Muscle layer of colon (tissue), 2 donors: ENCODE measurements at regions not wholly inside any gene's neighbourhood (a gene's known extent, or its start where the extent isn't known, plus 50 kb on each side); places are given as distances from the start of the nearest gene placed in this dataset.
"Not testable (repeated sequence)": the region's sequence is repeated elsewhere in the genome, so short reads cannot be mapped to it uniquely, and the experiment has no call there.

Experiments used
- H3K27ac ChIP-seq: one replicate; pipeline ENCODE4 v1.7.0; 2013; ENCODE audit warnings: low read depth, mild to moderate bottlenecking, low read length, moderate library complexity
- H3K27me3 ChIP-seq, 2 donors: one replicate each; pipeline ENCODE4 v1.7.0; 2013; ENCODE audit warnings: low read length in 2 of 2, mild to moderate bottlenecking in 2 of 2; ENCODE audit not compliant: insufficient read depth in 2 of 2, control insufficient read depth in 1 of 2
- H3K36me3 ChIP-seq: one replicate; pipeline ENCODE4 v1.7.0; 2013; ENCODE audit warnings: mild to moderate bottlenecking, low read length; ENCODE audit not compliant: insufficient read depth
- H3K4me1 ChIP-seq: one replicate; pipeline ENCODE4 v1.7.0; 2013; ENCODE audit warnings: mild to moderate bottlenecking, low read length; ENCODE audit not compliant: insufficient read depth
- H3K4me3 ChIP-seq, 2 donors: one replicate each; pipeline ENCODE4 v1.7.0; 2013; ENCODE audit warnings: low read length in 2 of 2, low read depth in 1 of 2, mild to moderate bottlenecking in 1 of 2, moderate library complexity in 1 of 2
- H3K9ac ChIP-seq: one replicate; pipeline ENCODE4 v1.7.0; 2013; ENCODE audit warnings: low read length
- H3K9me3 ChIP-seq: one replicate; pipeline ENCODE4 v1.7.0; 2013; ENCODE audit warnings: mild to moderate bottlenecking, low read length
- donor health status: abdominal sarcoma.
- donor health status: Adenocarcinoma of cecum.

- Histone ChIP-seq H3K9ac (no peak overlapping the region), H3K27me3 (no peaks in the 10 kb centered on the region), H3K4me1 (no peaks in the 10 kb centered on the region), H3K36me3 (no peaks in the 10 kb centered on the region), H3K9me3 (no peaks in the 10 kb centered on the region), H3K27ac (no peak overlapping the region), H3K4me3 (no peak overlapping the region)
Observed at GRCh38 chr21:31530364-31530763, 129.1 kb upstream of the SOD1 start.

GRCh38 chr21:31529406-31529805, 130.1 kb upstream of the SOD1 start:
- Histone ChIP-seq H3K27ac (no peak overlapping the region), H3K4me1 (no peaks in the 10 kb centered on the region), H3K27me3 (no peaks in the 10 kb centered on the region), H3K9me3 (no peaks in the 10 kb centered on the region), H3K9ac (no peak overlapping the region), H3K4me3 (no peak overlapping the region), H3K36me3 (no peaks in the 10 kb centered on the region)

GRCh38 chr21:31526040-31526439, 133.5 kb upstream of the SOD1 start:
- H3K4me1 ChIP-seq = no peaks in the 10 kb centered on the region
- no peaks in the 10 kb centered on the region for H3K27me3 ChIP-seq
- H3K36me3 ChIP-seq = no peaks in the 10 kb centered on the region
- no peak overlapping the region for H3K9ac ChIP-seq
- H3K27ac ChIP-seq = no peak overlapping the region
- no peak overlapping the region for H3K4me3 ChIP-seq
- H3K9me3 ChIP-seq = no peaks in the 10 kb centered on the region

GRCh38 chr21:31524140-31524539, 135.4 kb upstream of the SOD1 start:
- no peaks in the 10 kb centered on the region for H3K36me3 ChIP-seq
- no peak overlapping the region for H3K4me3 ChIP-seq
- H3K27ac ChIP-seq = no peak overlapping the region
- H3K9ac ChIP-seq = no peak overlapping the region
- H3K4me1 ChIP-seq = no peaks in the 10 kb centered on the region
- H3K9me3 ChIP-seq = no peaks in the 10 kb centered on the region
- no peaks in the 10 kb centered on the region for H3K27me3 ChIP-seq

- H3K4me3 ChIP-seq = no peak overlapping the region
- H3K27ac ChIP-seq = no peak overlapping the region
- H3K4me1 ChIP-seq = no peaks in the 10 kb centered on the region
- no peak overlapping the region for H3K9ac ChIP-seq
- H3K36me3 ChIP-seq = no peaks in the 10 kb centered on the region
- no peaks in the 10 kb centered on the region for H3K27me3 ChIP-seq
- H3K9me3 ChIP-seq = no peaks in the 10 kb centered on the region
Observed at GRCh38 chr21:31521515-31521914, 138.0 kb upstream of the SOD1 start.

DNA sequence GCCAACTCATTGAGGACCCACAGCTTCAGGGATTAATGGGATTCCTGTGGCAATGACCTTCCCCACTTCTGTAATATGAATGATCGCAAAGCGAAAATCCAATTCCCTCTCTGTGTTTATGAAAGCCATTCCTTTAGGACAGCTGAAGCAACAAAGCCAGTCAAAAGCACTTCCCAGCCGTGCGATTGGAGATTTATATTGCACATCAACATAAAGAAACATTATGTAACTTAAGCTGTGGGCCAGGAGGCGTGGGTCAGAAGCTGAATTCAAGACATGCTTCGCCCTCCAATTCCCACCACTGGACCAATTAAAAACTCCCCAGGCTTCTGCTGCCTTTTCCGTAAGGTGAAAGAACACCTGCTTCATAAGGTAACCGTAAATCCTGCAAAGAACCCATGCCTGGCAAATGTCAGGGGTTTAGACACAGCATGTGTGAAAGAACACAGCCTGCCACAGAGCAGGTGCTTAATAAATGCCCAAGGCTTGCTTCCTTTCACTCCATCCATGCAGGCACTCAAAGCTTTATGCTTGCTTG, 138.9 kb upstream of the SOD1 start:
- Histone ChIP-seq H3K9me3 (no peaks in the 10 kb centered on the region), H3K4me1 (no peaks in the 10 kb centered on the region), H3K27me3 (no peaks in the 10 kb centered on the region), H3K27ac (no peak overlapping the region), H3K36me3 (no peaks in the 10 kb centered on the region), H3K4me3 (no peak overlapping the region), H3K9ac (no peak overlapping the region)

DNA sequence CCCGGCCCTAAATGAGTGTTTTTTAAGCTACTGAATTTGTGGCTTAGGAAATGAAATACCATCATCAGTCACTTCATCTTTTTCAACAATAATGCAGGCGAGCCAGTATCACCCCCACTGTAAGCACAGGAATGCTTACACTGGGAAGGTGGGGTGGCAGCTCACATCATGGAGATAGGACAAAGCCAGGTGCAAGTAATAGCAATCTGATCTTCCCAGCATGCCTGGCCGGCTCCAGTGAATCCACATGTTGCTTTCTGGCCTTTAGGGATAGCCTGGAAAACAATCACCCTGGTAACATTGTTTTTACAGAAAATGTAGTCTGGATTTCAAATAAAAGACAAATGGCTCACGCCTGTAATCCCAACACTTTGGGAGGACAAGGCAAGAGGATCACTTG, 140.9 kb upstream of the SOD1 start:
- Histone ChIP-seq H3K4me1 (no peaks in the 10 kb centered on the region), H3K9ac (no peak overlapping the region), H3K27ac (no peak overlapping the region), H3K27me3 (no peaks in the 10 kb centered on the region), H3K9me3 (no peaks in the 10 kb centered on the region), H3K36me3 (no peaks in the 10 kb centered on the region), H3K4me3 (no peak overlapping the region)

DNA sequence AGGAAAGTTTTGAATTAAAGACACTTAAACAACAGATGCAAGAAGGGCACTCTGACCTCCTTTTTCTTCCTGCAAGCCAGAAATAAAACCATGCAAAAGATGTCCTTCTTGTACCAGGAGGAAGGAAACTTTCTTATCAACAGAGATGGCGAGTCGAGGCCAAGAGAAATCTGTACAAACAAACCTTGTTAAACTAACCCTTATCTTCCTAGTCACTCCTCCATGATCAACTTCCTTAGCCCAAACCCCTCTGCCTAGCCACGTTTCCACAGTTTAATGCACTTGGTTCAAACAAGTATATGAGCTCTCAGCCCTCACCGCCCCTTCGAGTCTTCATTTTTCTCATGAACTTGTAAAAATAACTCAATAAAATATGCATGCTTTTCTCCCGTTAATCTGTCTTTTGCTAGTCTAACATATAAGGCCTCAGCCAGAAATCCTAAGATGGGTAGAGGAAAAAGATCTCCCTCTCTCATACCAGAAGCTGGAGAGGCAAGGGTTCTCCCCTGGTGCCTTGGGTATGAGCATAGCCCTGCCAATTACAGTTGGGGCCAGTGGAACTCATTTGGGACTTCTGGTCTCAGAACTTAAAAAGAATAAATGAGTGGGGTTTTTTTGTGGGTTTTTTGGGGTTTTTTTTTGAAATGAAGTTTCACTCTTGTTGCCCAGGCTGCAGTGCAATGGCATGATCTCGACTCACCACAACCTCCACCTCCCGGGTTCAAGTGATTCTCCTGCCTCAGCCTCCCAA, 141.7 kb upstream of the SOD1 start:
- no peaks in the 10 kb centered on the region for H3K27me3 ChIP-seq

GRCh38 chr21:31515253-31515652, 144.2 kb upstream of the SOD1 start:
- no peak overlapping the region for H3K27ac ChIP-seq

More for the DNA sequence above, 141.7 kb upstream of the SOD1 start:
- Histone ChIP-seq H3K9me3 (no peaks in the 10 kb centered on the region), H3K4me3 (no peak overlapping the region), H3K36me3 (no peaks in the 10 kb centered on the region), H3K4me1 (no peaks in the 10 kb centered on the region), H3K27ac (no peak overlapping the region), H3K9ac (no peak overlapping the region)

GRCh38 chr21:31514598-31514997, 144.9 kb upstream of the SOD1 start:
- no peaks in the 10 kb centered on the region for H3K27me3 ChIP-seq
- no peaks in the 10 kb centered on the region for H3K36me3 ChIP-seq
- H3K9ac ChIP-seq = no peak overlapping the region
- H3K9me3 ChIP-seq = no peaks in the 10 kb centered on the region
- no peak overlapping the region for H3K27ac ChIP-seq
- H3K4me1 ChIP-seq = no peaks in the 10 kb centered on the region
- no peak overlapping the region for H3K4me3 ChIP-seq

More at GRCh38 chr21:31515253-31515652, 144.2 kb upstream of the SOD1 start:
- Histone ChIP-seq H3K9ac (no peak overlapping the region), H3K27me3 (no peaks in the 10 kb centered on the region), H3K9me3 (no peaks in the 10 kb centered on the region), H3K4me3 (no peak overlapping the region), H3K4me1 (no peaks in the 10 kb centered on the region), H3K36me3 (no peaks in the 10 kb centered on the region)

DNA sequence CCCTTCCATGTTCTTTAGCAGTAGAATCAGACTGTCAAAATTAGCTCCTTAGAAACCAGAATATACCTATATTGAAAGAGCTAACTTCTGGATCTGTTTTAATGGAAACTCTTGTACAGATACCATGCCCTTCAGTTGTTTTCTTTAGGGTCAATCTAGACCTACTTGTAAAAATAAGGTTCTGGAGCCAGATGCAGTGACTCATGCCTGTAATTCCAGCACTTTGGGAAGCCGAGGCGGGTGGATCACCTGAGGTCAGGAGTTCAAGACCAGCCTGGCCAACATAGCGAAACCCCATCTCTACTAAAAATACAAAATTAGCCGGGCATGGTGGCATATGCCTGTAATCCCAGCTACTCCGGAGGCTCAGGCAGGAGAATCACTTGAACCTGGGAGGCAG, 146.0 kb upstream of the SOD1 start:
- H3K9me3 ChIP-seq, H3K9ac ChIP-seq, H3K27ac ChIP-seq, H3K4me3 ChIP-seq, H3K36me3 ChIP-seq, H3K4me1 ChIP-seq, H3K27me3 ChIP-seq: not testable (repeated sequence)

- not testable (repeated sequence) for H3K9me3 ChIP-seq, H3K27me3 ChIP-seq, H3K4me1 ChIP-seq, H3K36me3 ChIP-seq, H3K9ac ChIP-seq, H3K4me3 ChIP-seq, H3K27ac ChIP-seq
Observed at GRCh38 chr21:31511999-31512398, 147.5 kb upstream of the SOD1 start.
